OCI-LY1 (cell line): ENCODE measurements at regions not wholly inside any gene's neighbourhood (a gene's known extent, or its start where the extent isn't known, plus 50 kb on each side); places are given as distances from the start of the nearest gene placed in this dataset.

Experiments used
- H2AFZ ChIP-seq: fragments of 200-600 bp; sonication (generic), shearing (Covaris generic); 2 replicates; pipeline ENCODE4 v1.6.0; 2014; ENCODE audit warnings: antibody characterized with exemption, mild to moderate bottlenecking, low read length
- H3F3A ChIP-seq: fragments of 200-600 bp; sonication (generic), shearing (Covaris generic); 2 replicates; pipeline ENCODE4 v1.6.0; 2014; ENCODE audit warnings: mild to moderate bottlenecking, antibody characterized with exemption, low read length, moderate library complexity; ENCODE audit not compliant: insufficient read depth
- H3K27ac ChIP-seq: fragments of 200-600 bp; sonication (generic); 2 replicates; pipeline ENCODE4 v1.5.1; 2014; ENCODE audit warnings: low read length, mixed run types, mild to moderate bottlenecking, low read depth; ENCODE audit not compliant: poor library complexity, severe bottlenecking
- H3K27me3 ChIP-seq: fragments of 200-600 bp; sonication (generic); 2 replicates; pipeline ENCODE4 v1.6.0; 2014; ENCODE audit warnings: antibody characterized with exemption, mild to moderate bottlenecking, low read length, moderate library complexity; ENCODE audit not compliant: insufficient read depth
- H3K36me3 ChIP-seq: fragments of 200-600 bp; sonication (generic); 2 replicates; pipeline ENCODE4 v1.6.1; 2014; ENCODE audit warnings: mild to moderate bottlenecking, antibody characterized with exemption, low read length, moderate library complexity, mixed read lengths; ENCODE audit not compliant: insufficient read depth
- H3K4me1 ChIP-seq: fragments of 200-600 bp; sonication (generic); 2 replicates; pipeline ENCODE4 v1.5.1; 2014; ENCODE audit warnings: mild to moderate bottlenecking, low read length, moderate library complexity; ENCODE audit not compliant: insufficient read depth, severe bottlenecking
- H3K4me2 ChIP-seq: fragments of 200-600 bp; sonication (generic), shearing (Covaris generic); 2 replicates; pipeline ENCODE4 v1.6.1; 2014; ENCODE audit warnings: low read length
- H3K4me3 ChIP-seq: fragments of 200-600 bp; sonication (generic); 2 replicates; pipeline ENCODE4 v1.5.1; 2014; ENCODE audit warnings: low read length, low read depth, mild to moderate bottlenecking, mixed read lengths; ENCODE audit not compliant: poor library complexity, severe bottlenecking
- H3K79me2 ChIP-seq: fragments of 200-600 bp; shearing (Covaris generic); 2 replicates; pipeline ENCODE4 v1.6.1; 2016; ENCODE audit warnings: mixed run types, low read length, mixed read lengths; ENCODE audit not compliant: insufficient read depth
- H3K9ac ChIP-seq: fragments of 200-600 bp; sonication (generic), shearing (Covaris generic); 2 replicates; pipeline ENCODE4 v1.6.1; 2014; ENCODE audit warnings: mild to moderate bottlenecking, low read length, mixed read lengths
- H3K9me2 ChIP-seq: fragments of 200-600 bp; sonication (generic), shearing (Covaris generic); 2 replicates; pipeline ENCODE4 v1.6.1; 2014; ENCODE audit warnings: low read depth, mild to moderate bottlenecking, low read length, mixed read lengths
- H3K9me3 ChIP-seq: fragments of 200-600 bp; shearing (Covaris generic); 2 replicates; pipeline ENCODE4 v1.6.1; 2014; ENCODE audit warnings: low read length, mixed read lengths
- H4K20me1 ChIP-seq: fragments of 200-600 bp; sonication (generic), shearing (Covaris generic); 2 replicates; pipeline ENCODE4 v1.6.0; 2016; ENCODE audit warnings: mild to moderate bottlenecking, low read length; ENCODE audit not compliant: insufficient read depth
- CTCF ChIP-seq: fragments of 200-600 bp; sonication (generic), shearing (Covaris generic); IDR thresholded peaks from 2 replicates; pipeline ENCODE4 v1.5.1; 2017; ENCODE audit warnings: mild to moderate bottlenecking, antibody characterized with exemption, low read length, moderate library complexity, mixed read lengths
- EZH2 ChIP-seq: fragments of 200-600 bp; sonication (generic), shearing (Covaris generic); IDR thresholded peaks from 2 replicates; pipeline ENCODE4 v1.8.0; 2017; ENCODE audit warnings: borderline replicate concordance, mixed run types, mild to moderate bottlenecking, antibody characterized with exemption, low read length, moderate library complexity, mixed read lengths

DNA sequence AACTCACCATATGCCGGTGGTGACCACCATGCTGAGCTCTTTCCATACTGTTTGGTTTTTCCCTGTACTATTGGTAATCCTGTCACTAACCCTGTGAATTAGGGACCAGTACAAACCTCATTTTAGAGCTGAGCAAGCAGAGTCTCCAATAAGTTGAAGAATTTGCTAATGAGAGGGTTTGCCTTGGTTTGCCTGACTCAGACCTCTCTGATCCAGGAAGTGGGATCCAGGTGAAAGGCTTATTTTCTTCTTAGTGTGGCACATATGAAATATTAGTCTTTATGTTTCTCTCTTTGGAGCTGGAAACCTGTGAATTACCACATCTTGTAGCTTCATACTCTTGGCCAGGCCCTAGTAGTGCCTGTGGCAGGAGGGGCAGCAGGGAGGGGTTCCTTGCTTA, 114.1 kb upstream of the IGFBP3 start:
- no peak overlapping the region for H2AFZ ChIP-seq
- no peak overlapping the region for H3K9ac ChIP-seq
- H3K4me1 ChIP-seq = no peaks in the 10 kb centered on the region
- no peaks in the 10 kb centered on the region for H3K9me2 ChIP-seq
- no peak overlapping the region for H3K4me3 ChIP-seq
- H3K4me2 ChIP-seq = no peak overlapping the region
- no peak for TF ChIP-seq CTCF
- TF ChIP-seq EZH2 = no peak
- H4K20me1 ChIP-seq = no peaks in the 10 kb centered on the region
- no peaks in the 10 kb centered on the region for H3F3A ChIP-seq
- no peak overlapping the region for H3K27ac ChIP-seq
- H3K79me2 ChIP-seq = no peaks in the 10 kb centered on the region
- no peaks in the 10 kb centered on the region for H3K9me3 ChIP-seq
- no peaks in the 10 kb centered on the region; the same call in 1 of the 2 replicates for H3K27me3 ChIP-seq
- H3K36me3 ChIP-seq = no peaks in the 10 kb centered on the region

DNA sequence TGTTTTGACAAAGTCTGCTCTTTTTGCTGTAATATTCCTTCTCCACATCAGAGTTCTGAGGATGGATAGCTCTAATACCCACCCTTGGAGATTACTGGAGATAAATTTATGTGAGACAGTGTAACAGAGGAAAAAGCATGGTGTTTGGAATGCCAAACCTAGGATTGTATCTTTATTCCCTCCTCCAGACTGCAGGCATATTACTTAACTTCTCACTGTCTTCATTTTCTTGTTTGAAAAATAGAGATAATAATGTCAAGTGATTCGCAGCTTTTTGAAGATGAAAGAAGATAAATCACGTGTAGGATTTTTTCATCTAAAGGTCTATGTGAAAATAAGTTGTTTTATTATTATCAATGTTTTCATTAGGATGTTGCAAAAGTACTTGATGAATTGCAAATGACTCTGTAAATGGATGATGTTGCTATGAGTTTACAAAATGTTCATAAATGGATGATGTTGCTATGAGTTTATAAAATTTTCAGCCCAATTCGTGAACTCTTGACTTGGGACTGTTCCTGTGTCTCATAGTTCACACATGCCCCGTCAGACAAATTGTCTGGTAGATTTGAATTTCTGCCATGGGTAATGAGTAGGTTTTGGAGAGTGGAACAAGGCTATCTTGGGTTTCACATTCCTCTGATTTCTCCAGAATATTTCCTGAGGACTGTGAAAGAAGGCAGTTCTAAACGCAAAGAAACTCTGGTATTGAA, 113.1 kb upstream of the IGFBP3 start:
- Histone ChIP-seq H2AFZ (no peak overlapping the region), H3K36me3 (no peaks in the 10 kb centered on the region)

GRCh38 chr7:46033592-46033991, 112.5 kb upstream of the IGFBP3 start:
- H3K27me3 ChIP-seq = no peaks in the 10 kb centered on the region; the same call in 1 of the 2 replicates
- no peak overlapping the region for H3K27ac ChIP-seq
- no peaks in the 10 kb centered on the region for H3K9me2 ChIP-seq
- H3K9me3 ChIP-seq = no peaks in the 10 kb centered on the region
- no peaks in the 10 kb centered on the region for H3K4me1 ChIP-seq
- no peak overlapping the region for H3K9ac ChIP-seq
- no peaks in the 10 kb centered on the region for H4K20me1 ChIP-seq
- H3K36me3 ChIP-seq = no peaks in the 10 kb centered on the region
- no peak overlapping the region for H3K4me3 ChIP-seq
- no peak for TF ChIP-seq EZH2
- no peak for TF ChIP-seq CTCF
- no peaks in the 10 kb centered on the region for H3K79me2 ChIP-seq
- no peak overlapping the region for H2AFZ ChIP-seq
- H3K4me2 ChIP-seq = no peak overlapping the region
- H3F3A ChIP-seq = no peaks in the 10 kb centered on the region

More for the DNA sequence above, 113.1 kb upstream of the IGFBP3 start:
- no peak overlapping the region for H3K27ac ChIP-seq
- H3K4me2 ChIP-seq = no peak overlapping the region
- no peaks in the 10 kb centered on the region; the same call in 1 of the 2 replicates for H3K27me3 ChIP-seq
- no peaks in the 10 kb centered on the region for H4K20me1 ChIP-seq
- no peak overlapping the region for H3K4me3 ChIP-seq
- TF ChIP-seq CTCF (no peak), EZH2 (no peak)
- H3K9ac ChIP-seq = no peak overlapping the region
- no peaks in the 10 kb centered on the region for H3F3A ChIP-seq
- H3K9me3 ChIP-seq = no peaks in the 10 kb centered on the region
- H3K9me2 ChIP-seq = no peaks in the 10 kb centered on the region
- H3K4me1 ChIP-seq = no peaks in the 10 kb centered on the region
- H3K79me2 ChIP-seq = no peaks in the 10 kb centered on the region
